Neural cell (in vitro differentiated cells): ENCODE measurements at regions not wholly inside any gene's neighbourhood (a gene's known extent, or its start where the extent isn't known, plus 50 kb on each side); places are given as distances from the start of the nearest gene placed in this dataset.

Source experiments
- POLR2AphosphoS5 ChIP-seq: IDR thresholded peaks from 2 replicates; pipeline ENCODE4 v1.6.1; 2012
- RAD21 ChIP-seq: fragments of 450-650 bp; conservative IDR thresholded peaks from 2 replicates; pipeline ENCODE4 v1.6.1; 2014; ENCODE audit warnings: antibody characterized with exemption, mild to moderate bottlenecking, moderate library complexity

- TF ChIP-seq POLR2AphosphoS5 (no peak), RAD21 (no peak)
Measured at GRCh38 chr1:168783458-168784210, 54.6 kb upstream of the DPT start.
